Erythroblast (primary cell): ENCODE measurements at regions not wholly inside any gene's neighbourhood (a gene's known extent, or its start where the extent isn't known, plus 50 kb on each side); places are given as distances from the start of the nearest gene placed in this dataset.

Source experiments
- GATA1 ChIP-seq: IDR thresholded peaks from 2 replicates; pipeline ENCODE4 v1.6.1; 2011; ENCODE audit warnings: low read depth, mild to moderate bottlenecking, control low read depth, low read length, moderate library complexity
- POLR2A ChIP-seq: IDR thresholded peaks from 2 replicates; pipeline ENCODE4 v1.6.1; 2011; ENCODE audit warnings: mild to moderate bottlenecking, low read length

- TF ChIP-seq POLR2A (no peak), GATA1 (no peak)
Measured at GRCh38 chr2:134145519-134145918, 108.4 kb upstream of the MGAT5 start.
